Neural cell (in vitro differentiated cells): ENCODE measurements at regions not wholly inside any gene's neighbourhood (a gene's known extent, or its start where the extent isn't known, plus 50 kb on each side); places are given as distances from the start of the nearest gene placed in this dataset.

Source experiments
- H2AFZ ChIP-seq: fragments of 200-600, 300-800 bp; sonication (generic), shearing (Covaris generic); 2 replicates; pipeline ENCODE4 v1.6.0; 2014; ENCODE audit warnings: low read depth, mild to moderate bottlenecking, antibody characterized with exemption, low read length, moderate library complexity
- H3F3A ChIP-seq: fragments of 200-600 bp; shearing (Covaris generic); 2 replicates; pipeline ENCODE4 v1.6.1; 2016; ENCODE audit warnings: mild to moderate bottlenecking, moderate library complexity, mixed read lengths, antibody characterized with exemption, low read length; ENCODE audit not compliant: insufficient read depth, poor library complexity, severe bottlenecking
- H3K27ac ChIP-seq: fragments of 200-600, 300-800 bp; sonication (generic), shearing (Covaris generic); 2 replicates; pipeline ENCODE4 v1.5.1; 2014; ENCODE audit warnings: mild to moderate bottlenecking, low read length, moderate library complexity
- H3K27me3 ChIP-seq: fragments of 300-800, 200-600 bp; sonication (generic), shearing (Covaris generic); 2 replicates; pipeline ENCODE4 v1.6.0; 2014; ENCODE audit warnings: mild to moderate bottlenecking, low read depth, low read length, moderate library complexity; ENCODE audit not compliant: insufficient read depth
- H3K36me3 ChIP-seq: fragments of 300-800, 200-600 bp; sonication (generic), shearing (Covaris generic); 2 replicates; pipeline ENCODE4 v1.5.1; 2014; ENCODE audit warnings: mild to moderate bottlenecking, antibody characterized with exemption, low read length, moderate library complexity; ENCODE audit not compliant: insufficient read depth
- H3K4me2 ChIP-seq: fragments of 300-800, 200-600 bp; sonication (generic), shearing (Covaris generic); 2 replicates; pipeline ENCODE4 v1.6.0; 2014; ENCODE audit warnings: mild to moderate bottlenecking, low read length
- H3K4me3 ChIP-seq: fragments of 300-800, 200-600 bp; sonication (generic), shearing (Covaris generic); 2 replicates; pipeline ENCODE4 v1.5.1; 2014; ENCODE audit warnings: mild to moderate bottlenecking, low read length, moderate library complexity
- H3K79me2 ChIP-seq: fragments of 200-600 bp; shearing (Covaris generic); replicated peaks from 2 replicates; pipeline ENCODE4 v1.6.0; 2014; ENCODE audit warnings: mild to moderate bottlenecking, low read length, moderate library complexity; ENCODE audit not compliant: insufficient read depth
- H3K9ac ChIP-seq: fragments of 300-800, 200-600 bp; sonication (generic), shearing (Covaris generic); 2 replicates; pipeline ENCODE4 v1.6.1; 2016; ENCODE audit warnings: mild to moderate bottlenecking, low read length, mixed read lengths
- H3K9me2 ChIP-seq: fragments of 200-600 bp; shearing (Covaris generic); 2 replicates; pipeline ENCODE4 v1.6.1; 2016; ENCODE audit warnings: mild to moderate bottlenecking, low read length, mixed read lengths; ENCODE audit not compliant: insufficient read depth
- H3K9me3 ChIP-seq: fragments of 200-600, 300-800 bp; sonication (generic), shearing (Covaris generic); 2 replicates; pipeline ENCODE4 v1.6.1; 2016; ENCODE audit warnings: mild to moderate bottlenecking, mixed run types, low read length, moderate library complexity, mixed read lengths
- H4K20me1 ChIP-seq: fragments of 200-600 bp; shearing (Covaris generic); 2 replicates; pipeline ENCODE4 v1.6.1; 2016; ENCODE audit warnings: mild to moderate bottlenecking, mixed run types; ENCODE audit not compliant: insufficient read depth
- EP300 ChIP-seq: fragments of 450-650 bp; conservative IDR thresholded peaks from 2 replicates; pipeline ENCODE4 v1.6.1; 2014; ENCODE audit warnings: antibody characterized with exemption, mild to moderate bottlenecking, moderate library complexity; ENCODE audit not compliant: poor library complexity, severe bottlenecking
- EZH2 ChIP-seq: fragments of 200-600, 300-800 bp; shearing (Covaris generic), sonication (generic); IDR thresholded peaks from 2 replicates; pipeline ENCODE4 v1.6.1; 2014; ENCODE audit warnings: antibody characterized with exemption, low read length, borderline replicate concordance, mild to moderate bottlenecking; ENCODE audit not compliant: insufficient read depth, poor library complexity, severe bottlenecking
- MXI1 ChIP-seq: fragments of 450-650 bp; conservative IDR thresholded peaks from 2 replicates; pipeline ENCODE4 v1.6.1; 2014; ENCODE audit warnings: antibody characterized with exemption, mild to moderate bottlenecking; ENCODE audit not compliant: poor library complexity, severe bottlenecking
- POLR2AphosphoS5 ChIP-seq: IDR thresholded peaks from 2 replicates; pipeline ENCODE4 v1.6.1; 2012
- RAD21 ChIP-seq: fragments of 450-650 bp; conservative IDR thresholded peaks from 2 replicates; pipeline ENCODE4 v1.6.1; 2014; ENCODE audit warnings: antibody characterized with exemption, mild to moderate bottlenecking, moderate library complexity
- SMC3 ChIP-seq: fragments of 450-650 bp; conservative IDR thresholded peaks from 2 replicates; pipeline ENCODE4 v1.6.1; 2014; ENCODE audit warnings: antibody characterized with exemption, mild to moderate bottlenecking, moderate library complexity; ENCODE audit not compliant: poor library complexity
- TAF1 ChIP-seq: IDR thresholded peaks from 2 replicates; pipeline ENCODE4 v1.6.1; 2012; ENCODE audit warnings: low read depth
- TF ChIP-seq, protein P1 (sequence below): IDR thresholded peaks from 2 replicates; pipeline ENCODE4 v1.6.1; 2012; ENCODE audit warnings: borderline replicate concordance
- TF ChIP-seq, protein P2 (sequence below): fragments of 450-650 bp; IDR thresholded peaks from 2 replicates; pipeline ENCODE4 v1.5.1; 2014; ENCODE audit warnings: antibody characterized with exemption, mild to moderate bottlenecking, moderate library complexity; ENCODE audit not compliant: poor library complexity, severe bottlenecking

- H3K9ac ChIP-seq, result no peak overlapping the region
- H3K79me2 ChIP-seq, result no peaks in the 10 kb centered on the region
- no peak overlapping the region for H3K27ac ChIP-seq
- H3F3A ChIP-seq, result no peaks in the 10 kb centered on the region
- H3K9me3 ChIP-seq, result no peaks in the 10 kb centered on the region
- no peaks in the 10 kb centered on the region for H4K20me1 ChIP-seq
- no peaks in the 10 kb centered on the region for H3K9me2 ChIP-seq
- H3K27me3 ChIP-seq, result no peaks in the 10 kb centered on the region
- no peak for TF ChIP-seq EZH2
- TF ChIP-seq POLR2AphosphoS5, result no peak
- no peaks in the 10 kb centered on the region for H3K36me3 ChIP-seq
- no peak overlapping the region for H3K4me2 ChIP-seq
- H3K4me3 ChIP-seq, result no peak overlapping the region
- no peak overlapping the region for H2AFZ ChIP-seq
Observed at GRCh38 chr18:11489266-11489899, 120.0 kb upstream of the SLC35G4 start.

GRCh38 chr18:11488175-11488574 lies 121.2 kb upstream of the SLC35G4 start:
- Histone ChIP-seq H3F3A (no peaks in the 10 kb centered on the region), H3K79me2 (no peaks in the 10 kb centered on the region), H3K27me3 (no peaks in the 10 kb centered on the region), H3K4me2 (no peak overlapping the region), H3K4me3 (no peak overlapping the region), H2AFZ (no peak overlapping the region), H3K9me3 (no peaks in the 10 kb centered on the region), H3K9ac (no peak overlapping the region), H4K20me1 (no peaks in the 10 kb centered on the region), H3K36me3 (no peaks in the 10 kb centered on the region), H3K9me2 (no peaks in the 10 kb centered on the region), H3K27ac (no peak overlapping the region)
- TF ChIP-seq SMC3, result no peak

DNA sequence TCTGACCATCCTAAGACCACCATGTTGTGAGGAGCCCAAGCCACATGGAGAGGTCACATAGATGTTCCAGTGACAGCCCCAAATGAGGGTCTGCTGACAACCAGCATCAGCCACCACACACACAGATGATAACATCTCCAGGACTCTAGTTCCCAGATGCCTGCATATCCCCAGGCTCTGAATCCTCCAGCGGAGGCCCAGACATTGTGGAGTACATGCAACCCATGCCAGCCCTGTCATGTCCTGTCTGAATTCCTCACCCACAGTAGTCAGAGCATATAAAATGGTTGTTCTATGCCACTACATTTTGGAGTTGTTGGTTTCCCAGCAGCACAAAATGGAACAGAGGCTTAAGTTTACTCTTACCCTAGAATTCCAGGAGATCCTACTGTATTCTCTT lies 122.0 kb upstream of the SLC35G4 start:
- no peaks in the 10 kb centered on the region for H3K9me2 ChIP-seq
- no peaks in the 10 kb centered on the region for H3F3A ChIP-seq
- H3K4me3 ChIP-seq, result no peak overlapping the region
- no peak overlapping the region for H3K27ac ChIP-seq
- H3K9ac ChIP-seq, result no peak overlapping the region
- H3K36me3 ChIP-seq, result no peaks in the 10 kb centered on the region
- no peak overlapping the region for H2AFZ ChIP-seq
- no peaks in the 10 kb centered on the region for H3K9me3 ChIP-seq
- H3K79me2 ChIP-seq, result no peaks in the 10 kb centered on the region
- H3K4me2 ChIP-seq, result no peak overlapping the region
- no peak for TF ChIP-seq TAF1
- TF ChIP-seq, protein P1, sequence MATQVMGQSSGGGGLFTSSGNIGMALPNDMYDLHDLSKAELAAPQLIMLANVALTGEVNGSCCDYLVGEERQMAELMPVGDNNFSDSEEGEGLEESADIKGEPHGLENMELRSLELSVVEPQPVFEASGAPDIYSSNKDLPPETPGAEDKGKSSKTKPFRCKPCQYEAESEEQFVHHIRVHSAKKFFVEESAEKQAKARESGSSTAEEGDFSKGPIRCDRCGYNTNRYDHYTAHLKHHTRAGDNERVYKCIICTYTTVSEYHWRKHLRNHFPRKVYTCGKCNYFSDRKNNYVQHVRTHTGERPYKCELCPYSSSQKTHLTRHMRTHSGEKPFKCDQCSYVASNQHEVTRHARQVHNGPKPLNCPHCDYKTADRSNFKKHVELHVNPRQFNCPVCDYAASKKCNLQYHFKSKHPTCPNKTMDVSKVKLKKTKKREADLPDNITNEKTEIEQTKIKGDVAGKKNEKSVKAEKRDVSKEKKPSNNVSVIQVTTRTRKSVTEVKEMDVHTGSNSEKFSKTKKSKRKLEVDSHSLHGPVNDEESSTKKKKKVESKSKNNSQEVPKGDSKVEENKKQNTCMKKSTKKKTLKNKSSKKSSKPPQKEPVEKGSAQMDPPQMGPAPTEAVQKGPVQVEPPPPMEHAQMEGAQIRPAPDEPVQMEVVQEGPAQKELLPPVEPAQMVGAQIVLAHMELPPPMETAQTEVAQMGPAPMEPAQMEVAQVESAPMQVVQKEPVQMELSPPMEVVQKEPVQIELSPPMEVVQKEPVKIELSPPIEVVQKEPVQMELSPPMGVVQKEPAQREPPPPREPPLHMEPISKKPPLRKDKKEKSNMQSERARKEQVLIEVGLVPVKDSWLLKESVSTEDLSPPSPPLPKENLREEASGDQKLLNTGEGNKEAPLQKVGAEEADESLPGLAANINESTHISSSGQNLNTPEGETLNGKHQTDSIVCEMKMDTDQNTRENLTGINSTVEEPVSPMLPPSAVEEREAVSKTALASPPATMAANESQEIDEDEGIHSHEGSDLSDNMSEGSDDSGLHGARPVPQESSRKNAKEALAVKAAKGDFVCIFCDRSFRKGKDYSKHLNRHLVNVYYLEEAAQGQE, result no peak
- no peak for TF ChIP-seq RAD21
- no peak for TF ChIP-seq EP300
- TF ChIP-seq, protein P2, sequence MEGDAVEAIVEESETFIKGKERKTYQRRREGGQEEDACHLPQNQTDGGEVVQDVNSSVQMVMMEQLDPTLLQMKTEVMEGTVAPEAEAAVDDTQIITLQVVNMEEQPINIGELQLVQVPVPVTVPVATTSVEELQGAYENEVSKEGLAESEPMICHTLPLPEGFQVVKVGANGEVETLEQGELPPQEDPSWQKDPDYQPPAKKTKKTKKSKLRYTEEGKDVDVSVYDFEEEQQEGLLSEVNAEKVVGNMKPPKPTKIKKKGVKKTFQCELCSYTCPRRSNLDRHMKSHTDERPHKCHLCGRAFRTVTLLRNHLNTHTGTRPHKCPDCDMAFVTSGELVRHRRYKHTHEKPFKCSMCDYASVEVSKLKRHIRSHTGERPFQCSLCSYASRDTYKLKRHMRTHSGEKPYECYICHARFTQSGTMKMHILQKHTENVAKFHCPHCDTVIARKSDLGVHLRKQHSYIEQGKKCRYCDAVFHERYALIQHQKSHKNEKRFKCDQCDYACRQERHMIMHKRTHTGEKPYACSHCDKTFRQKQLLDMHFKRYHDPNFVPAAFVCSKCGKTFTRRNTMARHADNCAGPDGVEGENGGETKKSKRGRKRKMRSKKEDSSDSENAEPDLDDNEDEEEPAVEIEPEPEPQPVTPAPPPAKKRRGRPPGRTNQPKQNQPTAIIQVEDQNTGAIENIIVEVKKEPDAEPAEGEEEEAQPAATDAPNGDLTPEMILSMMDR, result no peak
- TF ChIP-seq POLR2AphosphoS5, result no peak
- TF ChIP-seq SMC3, result no peak
- TF ChIP-seq MXI1, result no peak
- no peak for TF ChIP-seq EZH2
- no peaks in the 10 kb centered on the region for H4K20me1 ChIP-seq
- H3K27me3 ChIP-seq, result no peaks in the 10 kb centered on the region
